OCI-LY7 (cell line): ENCODE measurements at regions not wholly inside any gene's neighbourhood (a gene's known extent, or its start where the extent isn't known, plus 50 kb on each side); places are given as distances from the start of the nearest gene placed in this dataset.

ENCODE experiments used
- EZH2phosphoT487 ChIP-seq: fragments of 200-600 bp; sonication (generic); IDR thresholded peaks from 2 replicates; pipeline ENCODE4 v1.6.1; 2018; ENCODE audit warnings: low read depth, borderline replicate concordance, mild to moderate bottlenecking, mixed run types, antibody characterized with exemption, low read length, moderate library complexity, mixed read lengths
- TF ChIP-seq, protein P1 (sequence below): fragments of 200-600 bp; sonication (generic); conservative IDR thresholded peaks from 2 replicates; pipeline ENCODE4 v1.5.1; 2014; ENCODE audit warnings: mild to moderate bottlenecking, antibody characterized with exemption, low read length, moderate library complexity, mixed read lengths

DNA sequence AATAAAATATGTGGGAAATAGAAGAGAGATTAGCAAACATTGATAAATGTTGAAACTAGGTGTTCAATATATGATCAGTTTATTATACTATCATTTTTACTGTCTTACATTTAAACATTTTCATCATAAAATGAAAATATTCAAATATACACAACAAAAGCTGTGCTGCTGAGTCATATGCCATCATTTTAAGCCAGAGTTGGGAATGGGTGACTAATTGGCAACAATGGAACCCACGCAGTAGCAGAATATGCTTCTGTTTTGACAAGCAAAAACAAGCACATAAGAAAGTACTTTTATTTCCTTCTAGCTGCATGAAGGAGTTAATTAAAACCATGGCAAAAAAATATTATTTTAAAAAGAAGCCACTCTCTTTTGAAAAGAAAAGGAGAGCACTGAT is 340.0 kb upstream of the EDIL3 start:
- TF ChIP-seq, protein P1, sequence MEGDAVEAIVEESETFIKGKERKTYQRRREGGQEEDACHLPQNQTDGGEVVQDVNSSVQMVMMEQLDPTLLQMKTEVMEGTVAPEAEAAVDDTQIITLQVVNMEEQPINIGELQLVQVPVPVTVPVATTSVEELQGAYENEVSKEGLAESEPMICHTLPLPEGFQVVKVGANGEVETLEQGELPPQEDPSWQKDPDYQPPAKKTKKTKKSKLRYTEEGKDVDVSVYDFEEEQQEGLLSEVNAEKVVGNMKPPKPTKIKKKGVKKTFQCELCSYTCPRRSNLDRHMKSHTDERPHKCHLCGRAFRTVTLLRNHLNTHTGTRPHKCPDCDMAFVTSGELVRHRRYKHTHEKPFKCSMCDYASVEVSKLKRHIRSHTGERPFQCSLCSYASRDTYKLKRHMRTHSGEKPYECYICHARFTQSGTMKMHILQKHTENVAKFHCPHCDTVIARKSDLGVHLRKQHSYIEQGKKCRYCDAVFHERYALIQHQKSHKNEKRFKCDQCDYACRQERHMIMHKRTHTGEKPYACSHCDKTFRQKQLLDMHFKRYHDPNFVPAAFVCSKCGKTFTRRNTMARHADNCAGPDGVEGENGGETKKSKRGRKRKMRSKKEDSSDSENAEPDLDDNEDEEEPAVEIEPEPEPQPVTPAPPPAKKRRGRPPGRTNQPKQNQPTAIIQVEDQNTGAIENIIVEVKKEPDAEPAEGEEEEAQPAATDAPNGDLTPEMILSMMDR, result no peak
- TF ChIP-seq EZH2phosphoT487, result no peak
